ENCODE measurements at regions not wholly inside any gene's neighbourhood (a gene's known extent, or its start where the extent isn't known, plus 50 kb on each side); places are given as distances from the start of the nearest gene placed in this dataset.

DNA sequence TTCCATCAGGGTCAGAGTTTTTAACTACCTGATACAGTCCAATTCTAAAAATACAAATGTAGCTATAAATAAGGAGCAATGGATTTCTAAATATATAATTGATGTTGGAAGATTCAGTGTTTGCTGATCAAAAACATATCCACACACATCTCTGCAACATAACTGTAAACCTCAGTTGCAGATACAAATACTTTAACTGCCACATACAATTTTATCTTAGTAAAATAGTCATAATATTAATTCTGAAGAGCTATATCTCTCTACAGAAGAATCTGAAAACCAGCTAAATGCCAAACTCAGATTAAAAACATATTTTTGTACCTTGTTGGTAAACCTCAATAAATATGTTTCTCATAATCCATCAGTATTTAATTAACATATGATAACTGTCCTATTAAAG is 674.3 kb upstream of the INTU start:
- no peaks in the 10 kb centered on the region for H3K4me1 ChIP-seq (ENCODE audit: low read length)
- TF ChIP-seq EZH2 (optimal IDR thresholded peaks at IDR 0.05; ENCODE audit: low read depth, low read length) (no peak), EZH2phosphoT487 (IDR thresholded peaks at IDR 0.05; ENCODE audit: low read length) (no peak)
- TF ChIP-seq, protein P1, sequence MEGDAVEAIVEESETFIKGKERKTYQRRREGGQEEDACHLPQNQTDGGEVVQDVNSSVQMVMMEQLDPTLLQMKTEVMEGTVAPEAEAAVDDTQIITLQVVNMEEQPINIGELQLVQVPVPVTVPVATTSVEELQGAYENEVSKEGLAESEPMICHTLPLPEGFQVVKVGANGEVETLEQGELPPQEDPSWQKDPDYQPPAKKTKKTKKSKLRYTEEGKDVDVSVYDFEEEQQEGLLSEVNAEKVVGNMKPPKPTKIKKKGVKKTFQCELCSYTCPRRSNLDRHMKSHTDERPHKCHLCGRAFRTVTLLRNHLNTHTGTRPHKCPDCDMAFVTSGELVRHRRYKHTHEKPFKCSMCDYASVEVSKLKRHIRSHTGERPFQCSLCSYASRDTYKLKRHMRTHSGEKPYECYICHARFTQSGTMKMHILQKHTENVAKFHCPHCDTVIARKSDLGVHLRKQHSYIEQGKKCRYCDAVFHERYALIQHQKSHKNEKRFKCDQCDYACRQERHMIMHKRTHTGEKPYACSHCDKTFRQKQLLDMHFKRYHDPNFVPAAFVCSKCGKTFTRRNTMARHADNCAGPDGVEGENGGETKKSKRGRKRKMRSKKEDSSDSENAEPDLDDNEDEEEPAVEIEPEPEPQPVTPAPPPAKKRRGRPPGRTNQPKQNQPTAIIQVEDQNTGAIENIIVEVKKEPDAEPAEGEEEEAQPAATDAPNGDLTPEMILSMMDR (IDR thresholded peaks at IDR 0.05; ENCODE audit: low read length), result no peak
- H3K9me2 ChIP-seq (replicated peaks; ENCODE audit: insufficient read depth, low read length), result no peaks in the 10 kb centered on the region
- no peak overlapping the region for H3K27ac ChIP-seq (ENCODE audit: low read length)
- H4K20me1 ChIP-seq (ENCODE audit: insufficient read depth, low read length), result no peaks in the 10 kb centered on the region
- no peaks in the 10 kb centered on the region for H3K36me3 ChIP-seq (replicated peaks; ENCODE audit: insufficient read depth, low read length)
- H3K4me2 ChIP-seq (ENCODE audit: low read depth, low read length), result no peak overlapping the region
- no peaks in the 10 kb centered on the region for H3F3A ChIP-seq (ENCODE audit: insufficient read depth, low read length)
- DNase-seq, result no peak
- H3K4me3 ChIP-seq (ENCODE audit: low read length), result no peak overlapping the region
- no peaks in the 10 kb centered on the region for H3K9me3 ChIP-seq (replicated peaks; ENCODE audit: insufficient read depth, low read length)
- H2AFZ ChIP-seq (ENCODE audit: low read length), result no peak overlapping the region
- H3K9ac ChIP-seq (ENCODE audit: low read length), result no peak overlapping the region
- H3K27me3 ChIP-seq (replicated peaks; ENCODE audit: insufficient read depth, low read length), result no peaks in the 10 kb centered on the region
- H3K79me2 ChIP-seq (ENCODE audit: low read length), result no peaks in the 10 kb centered on the region

DNA sequence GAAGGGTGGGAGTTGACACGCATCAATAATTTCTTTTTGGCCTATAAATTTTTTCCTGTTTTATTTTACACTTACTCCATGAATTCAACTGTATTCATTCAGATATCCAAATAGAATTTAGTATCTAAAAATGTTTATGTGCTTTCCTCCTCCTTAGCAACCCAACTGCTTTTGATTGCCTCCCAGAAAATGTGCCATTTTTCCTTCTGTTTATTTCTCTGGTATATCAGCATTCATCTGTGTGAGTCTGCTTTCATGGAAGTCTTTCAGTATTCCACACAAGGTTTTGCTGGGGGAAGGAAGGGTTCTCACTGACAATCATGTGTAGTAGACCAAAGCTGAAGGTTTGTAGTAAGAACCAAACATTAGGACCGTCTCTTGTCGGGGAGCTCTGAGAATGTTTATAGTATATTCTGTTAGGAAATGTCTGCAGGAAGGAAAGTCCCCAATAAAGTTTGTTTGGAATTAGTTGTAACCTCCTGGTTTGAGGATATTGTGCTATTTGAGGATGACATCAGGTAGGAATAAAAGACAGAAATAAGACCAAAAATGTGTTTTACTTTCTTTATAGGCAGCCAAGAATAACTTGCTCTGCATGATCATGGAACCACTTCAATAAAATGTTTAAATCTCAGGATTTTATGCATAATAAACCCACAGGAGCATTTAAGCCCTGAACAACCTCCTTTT is 673.6 kb upstream of the INTU start:
- Histone ChIP-seq H3K4me2 (ENCODE audit: low read depth, low read length) (no peak overlapping the region), H3K9me2 (replicated peaks; ENCODE audit: insufficient read depth, low read length) (no peaks in the 10 kb centered on the region), H3K9me3 (replicated peaks; ENCODE audit: insufficient read depth, low read length) (no peaks in the 10 kb centered on the region), H3K27ac (ENCODE audit: low read length) (no peak overlapping the region), H3K4me3 (ENCODE audit: low read length) (no peak overlapping the region), H4K20me1 (ENCODE audit: insufficient read depth, low read length) (no peaks in the 10 kb centered on the region), H3K79me2 (ENCODE audit: low read length) (no peaks in the 10 kb centered on the region), H3K4me1 (ENCODE audit: low read length) (no peaks in the 10 kb centered on the region), H3K9ac (ENCODE audit: low read length) (no peak overlapping the region), H3K36me3 (replicated peaks; ENCODE audit: insufficient read depth, low read length) (no peaks in the 10 kb centered on the region), H3F3A (ENCODE audit: insufficient read depth, low read length) (no peaks in the 10 kb centered on the region), H3K27me3 (replicated peaks; ENCODE audit: insufficient read depth, low read length) (no peaks in the 10 kb centered on the region), H2AFZ (ENCODE audit: low read length) (no peak overlapping the region)
- TF ChIP-seq, protein P1 (IDR thresholded peaks at IDR 0.05; ENCODE audit: low read length), result no peak
- TF ChIP-seq EZH2phosphoT487 (IDR thresholded peaks at IDR 0.05; ENCODE audit: low read length), result no peak
- TF ChIP-seq EZH2 (optimal IDR thresholded peaks at IDR 0.05; ENCODE audit: low read depth, low read length), result no peak
- no peak for DNase-seq

DNA sequence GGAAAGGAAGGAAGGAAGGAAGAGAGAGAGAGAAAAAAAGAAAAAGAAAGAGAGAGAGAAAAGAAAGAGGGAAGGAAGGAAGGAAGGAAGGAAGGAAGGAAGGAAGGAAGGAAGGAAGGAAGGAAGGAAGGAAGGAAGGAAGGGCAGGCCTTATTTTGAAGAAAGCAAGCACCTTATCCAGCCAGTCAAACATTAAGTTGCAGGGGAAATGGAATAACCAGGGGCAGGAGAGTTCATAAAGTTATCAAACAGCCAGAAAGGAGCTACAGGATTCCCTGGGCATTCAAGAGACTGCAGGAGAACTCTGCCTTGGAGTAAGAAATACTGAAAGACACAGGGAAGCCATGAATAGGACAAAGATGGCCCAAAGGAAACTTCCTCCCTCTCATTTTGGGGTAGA is 672.0 kb upstream of the INTU start:
- H3K4me3 ChIP-seq (ENCODE audit: low read length), result no peak overlapping the region
- DNase-seq, result no peak
- H3K9me2 ChIP-seq (replicated peaks; ENCODE audit: insufficient read depth, low read length), result no peaks in the 10 kb centered on the region
- H3K4me1 ChIP-seq (ENCODE audit: low read length), result no peaks in the 10 kb centered on the region
- H3K9ac ChIP-seq (ENCODE audit: low read length), result no peak overlapping the region
- no peaks in the 10 kb centered on the region for H3F3A ChIP-seq (ENCODE audit: insufficient read depth, low read length)
- H3K79me2 ChIP-seq (ENCODE audit: low read length), result no peaks in the 10 kb centered on the region
- no peak overlapping the region for H3K27ac ChIP-seq (ENCODE audit: low read length)
- H3K9me3 ChIP-seq (replicated peaks; ENCODE audit: insufficient read depth, low read length), result no peaks in the 10 kb centered on the region
- H2AFZ ChIP-seq (ENCODE audit: low read length), result no peak overlapping the region
- H3K27me3 ChIP-seq (replicated peaks; ENCODE audit: insufficient read depth, low read length), result no peaks in the 10 kb centered on the region
- H3K36me3 ChIP-seq (replicated peaks; ENCODE audit: insufficient read depth, low read length), result no peaks in the 10 kb centered on the region
- TF ChIP-seq EZH2phosphoT487 (IDR thresholded peaks at IDR 0.05; ENCODE audit: low read length) (no peak), EZH2 (optimal IDR thresholded peaks at IDR 0.05; ENCODE audit: low read depth, low read length) (no peak)
- TF ChIP-seq, protein P1 (IDR thresholded peaks at IDR 0.05; ENCODE audit: low read length), result no peak
- no peaks in the 10 kb centered on the region for H4K20me1 ChIP-seq (ENCODE audit: insufficient read depth, low read length)
- no peak overlapping the region for H3K4me2 ChIP-seq (ENCODE audit: low read depth, low read length)
